Ovary (tissue), 3 donors: ENCODE measurements at regions not wholly inside any gene's neighbourhood (a gene's known extent, or its start where the extent isn't known, plus 50 kb on each side); places are given as distances from the start of the nearest gene placed in this dataset.

ENCODE experiments used
- CTCF ChIP-seq, 3 donors: fragments of 450-650 bp in 2 of 3; fragments of 200-600 bp in 1 of 3; IDR thresholded peaks; one replicate each; pipeline versions ENCODE4 v1.5.1 to v1.8.0; 2016 to 2022; ENCODE audit warnings: antibody characterized with exemption in 3 of 3, mild to moderate bottlenecking in 1 of 3
- POLR2A ChIP-seq: fragments of 450-650 bp; IDR thresholded peaks from one replicate; pipeline ENCODE4 v1.6.1; 2017; ENCODE audit warnings: antibody characterized with exemption, mild to moderate bottlenecking, moderate library complexity
- donor health status: DM: no; HTN: no; CAD: no.

- TF ChIP-seq CTCF (IDR thresholded peaks at IDR 0.05) (no peak), POLR2A (no peak)
These were observed 108.1 kb upstream of the HAO2 start for GRCh38 chr1:119260506-119260905.
